NCI-H2029 treated with DMSO at 0.1 percent for 48 hours (cell line): ENCODE measurements at regions not wholly inside any gene's neighbourhood (a gene's known extent, or its start where the extent isn't known, plus 50 kb on each side); places are given as distances from the start of the nearest gene placed in this dataset.

ENCODE experiments used
- DNase-seq: peaks from one replicate; lab custom pipeline; 2025; lab: John Stamatoyannopoulos, UW

- no peak for DNase-seq
These were observed 93.0 kb downstream of the IRX2 start for GRCh38 chr5:2658447-2658846.

DNA sequence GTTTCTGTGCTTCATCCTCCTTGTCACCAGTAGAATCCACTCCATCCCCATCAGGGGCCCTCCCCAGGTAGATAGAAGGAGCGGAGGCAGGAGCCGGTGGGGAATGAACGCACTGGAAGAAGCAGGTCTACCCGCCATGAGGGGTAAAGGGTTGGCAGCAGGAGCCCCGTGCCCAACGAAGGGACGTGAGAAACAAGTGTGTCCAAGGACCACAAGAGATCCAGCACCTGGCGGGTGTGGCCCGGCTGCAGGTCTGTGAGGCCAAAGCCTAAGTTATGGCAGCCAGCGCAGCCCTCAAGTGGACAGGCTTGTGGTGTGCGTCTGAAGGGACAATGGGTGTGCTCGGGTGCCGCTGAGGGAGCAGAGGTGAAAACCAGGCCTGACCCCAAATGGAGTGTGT, 94.3 kb downstream of the IRX2 start:
- no peak for DNase-seq

- DNase-seq: no peak
These were observed 95.3 kb downstream of the IRX2 start for GRCh38 chr5:2656206-2656605.

DNA sequence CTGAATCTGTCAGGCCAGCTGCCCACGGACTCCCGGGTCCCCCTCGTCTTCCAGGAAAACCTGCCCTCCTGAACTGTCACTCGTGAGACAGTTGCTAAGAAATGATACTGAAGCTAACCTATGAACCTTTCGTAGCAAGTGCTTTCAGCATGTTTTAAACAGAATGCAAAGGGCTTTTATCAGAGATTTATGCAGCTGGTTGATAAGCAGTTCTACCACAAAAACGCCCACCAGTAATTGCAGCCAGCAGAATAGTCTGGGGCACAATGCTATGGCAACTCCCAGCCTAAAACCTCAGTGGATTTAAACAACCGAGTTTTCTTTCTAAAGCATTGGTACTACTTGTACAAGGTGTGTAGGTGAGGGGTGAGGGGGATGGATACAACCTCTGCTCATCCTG, 97.5 kb downstream of the IRX2 start:
- DNase-seq: no peak

DNA sequence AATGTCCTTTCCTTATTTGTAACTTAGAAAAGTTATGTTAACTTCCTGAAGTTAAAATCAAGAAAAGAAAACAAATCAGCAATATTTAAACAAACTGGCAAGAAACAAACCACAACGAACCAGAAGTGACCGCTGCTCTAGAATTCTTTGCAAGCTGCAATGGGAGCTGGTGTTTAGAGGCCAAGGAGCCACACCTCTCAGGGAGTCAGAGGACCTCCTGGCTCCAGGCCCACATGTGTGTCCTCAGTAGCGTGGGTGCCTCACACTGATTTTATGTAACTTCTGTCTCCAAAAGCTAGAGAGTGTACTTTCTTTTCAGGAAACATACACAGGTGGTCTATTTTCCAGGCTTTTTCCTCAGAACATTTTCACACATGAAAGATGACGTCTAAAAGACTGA, 100.4 kb downstream of the IRX2 start:
- no peak for DNase-seq

- no peak for DNase-seq
These were observed 108.7 kb downstream of the IRX2 start for GRCh38 chr5:2642684-2643345.

- no peak for DNase-seq
These were observed 110.8 kb downstream of the IRX2 start for GRCh38 chr5:2640717-2641116.

- DNase-seq: no peak
These were observed 112.1 kb downstream of the IRX2 start for GRCh38 chr5:2639425-2639824.

DNA sequence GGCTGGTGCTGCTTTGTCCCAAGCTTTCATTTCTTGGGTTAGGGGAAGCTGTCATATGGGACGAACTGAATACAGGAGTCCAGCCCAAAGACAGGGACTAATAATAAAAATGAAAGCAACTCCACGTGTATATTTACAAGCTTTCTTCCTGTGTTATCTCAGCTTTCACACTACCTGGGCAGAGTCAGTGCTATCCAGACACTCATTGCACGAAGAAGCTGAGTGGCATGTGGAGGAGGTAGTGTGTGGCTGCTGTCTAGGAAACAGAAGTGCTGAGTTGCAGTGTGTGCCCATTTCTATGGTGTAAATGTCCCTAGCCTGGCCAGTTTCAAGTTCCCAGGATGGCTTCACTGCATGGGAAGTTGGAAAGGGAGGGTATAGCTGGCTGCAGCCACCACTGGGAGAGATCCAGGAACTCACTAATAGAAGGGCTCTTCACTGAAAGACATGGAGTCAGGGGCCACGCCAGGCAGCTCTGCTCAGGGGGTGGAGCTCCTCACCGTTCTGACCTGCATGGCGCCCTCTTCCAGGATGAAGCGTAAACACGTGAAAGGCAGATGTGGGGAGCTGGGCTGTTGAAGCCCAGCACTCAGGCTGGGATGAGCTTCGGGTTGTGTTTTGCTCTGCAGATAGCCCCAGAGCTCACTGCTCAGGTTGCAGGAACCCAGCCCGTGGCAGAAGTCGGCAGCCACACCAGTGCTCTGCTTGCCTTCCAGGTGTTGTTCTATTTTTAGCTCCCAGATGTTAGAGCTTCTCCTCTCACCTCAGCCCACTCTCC, 116.9 kb downstream of the IRX2 start:
- no peak for DNase-seq

DNA sequence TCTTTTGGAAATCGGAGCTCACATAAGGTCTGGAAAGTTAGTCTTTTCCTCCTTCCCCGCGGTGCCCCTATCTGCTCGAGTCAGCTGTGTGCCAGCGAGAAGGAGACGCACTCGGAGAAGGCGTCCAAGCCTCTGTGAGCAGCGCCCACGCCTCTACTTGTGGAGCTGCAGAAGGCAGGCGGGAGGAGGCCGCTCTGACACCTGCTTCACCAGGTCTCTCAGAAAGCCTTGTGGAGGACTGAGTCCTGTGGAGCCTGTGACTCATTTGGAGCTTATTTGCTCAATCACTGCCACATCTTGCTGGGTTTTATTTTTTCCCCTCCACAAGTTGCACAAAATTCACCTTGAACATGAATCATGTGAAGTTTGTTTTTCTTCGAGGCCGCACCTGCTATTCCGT, 117.5 kb downstream of the IRX2 start:
- DNase-seq: no peak

- peak; percentile 12 for DNase-seq
These were observed 119.7 kb downstream of the IRX2 start for GRCh38 chr5:2631758-2632157.

DNA sequence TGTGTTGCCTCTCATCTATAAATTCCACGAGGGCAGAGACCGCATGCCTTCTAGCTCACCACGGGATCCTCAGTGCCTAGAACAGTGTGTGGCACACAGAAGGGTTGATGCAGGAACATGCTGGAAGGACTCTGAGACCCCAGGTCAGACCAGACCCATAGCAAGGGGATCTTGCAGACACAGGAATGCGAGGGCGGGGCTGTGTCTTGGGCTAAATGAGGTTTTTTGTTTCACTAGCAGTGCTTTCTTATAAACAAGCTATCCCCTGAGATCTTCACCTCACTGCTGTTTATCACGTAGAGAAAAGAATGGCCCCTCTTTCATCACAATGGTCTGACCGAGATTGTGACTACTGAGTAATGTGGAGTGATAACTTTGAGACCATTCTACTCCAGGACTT, 122.4 kb downstream of the IRX2 start:
- no peak for DNase-seq

DNA sequence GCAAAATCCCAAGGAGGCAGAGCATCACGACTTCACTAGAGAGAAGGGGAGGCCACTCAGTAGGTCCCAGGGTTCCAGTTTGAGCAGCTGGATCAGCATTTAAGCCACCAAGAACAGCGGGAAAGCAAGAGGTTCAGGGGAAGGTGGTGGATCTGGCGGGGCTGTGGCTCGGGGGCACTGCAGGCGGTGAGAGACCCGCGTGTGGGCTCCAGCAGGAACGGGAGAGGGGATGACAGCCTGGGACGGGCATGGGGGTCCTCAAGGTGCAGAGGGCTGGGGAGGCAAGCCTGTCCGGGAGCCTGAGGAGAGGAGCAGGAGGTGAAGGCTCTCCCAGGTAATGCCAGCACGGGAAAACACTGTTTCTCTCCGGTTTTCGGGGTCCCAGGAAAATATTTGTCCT, 123.6 kb downstream of the IRX2 start:
- no peak for DNase-seq

DNA sequence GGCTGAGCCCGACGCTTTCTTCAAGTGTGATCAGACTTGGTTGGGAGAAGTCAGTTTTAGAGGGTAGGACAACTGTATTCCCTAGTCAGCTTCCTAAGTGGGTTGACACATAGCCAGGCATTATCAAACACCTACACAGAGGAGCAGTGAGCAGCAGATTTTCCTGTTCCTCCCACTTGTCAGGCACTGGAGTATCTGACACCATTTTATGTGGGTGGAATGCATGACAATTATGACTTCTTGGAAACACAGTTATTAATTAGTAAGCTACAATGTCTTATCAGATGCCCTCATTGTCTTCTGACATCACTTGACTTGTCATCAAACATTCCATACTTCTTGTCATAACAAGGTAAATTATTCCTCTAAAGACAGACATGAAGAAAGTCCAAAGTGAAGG, 124.9 kb downstream of the IRX2 start:
- DNase-seq: no peak

- no peak for DNase-seq
These were observed 128.6 kb downstream of the IRX2 start for GRCh38 chr5:2622866-2623265.

DNA sequence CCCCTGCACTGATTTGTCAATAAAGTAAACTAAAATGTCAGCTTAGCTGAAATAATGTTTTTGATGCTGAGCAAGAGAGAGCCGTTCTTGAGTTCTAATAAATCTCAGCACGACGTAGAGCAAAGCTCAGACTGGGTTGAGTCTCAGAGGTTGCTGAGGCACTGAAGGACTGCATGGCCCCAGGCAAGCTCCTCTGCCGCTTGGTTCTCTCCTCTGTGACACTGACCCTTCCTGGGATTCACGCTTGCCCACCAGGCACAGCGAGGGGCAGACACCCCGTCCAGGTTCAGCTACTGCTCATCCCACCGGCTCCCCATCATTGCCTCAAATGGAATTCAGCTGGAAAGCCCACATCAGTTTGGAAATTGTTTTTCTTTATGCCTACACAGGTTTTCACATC, 129.8 kb downstream of the IRX2 start:
- no peak for DNase-seq

DNA sequence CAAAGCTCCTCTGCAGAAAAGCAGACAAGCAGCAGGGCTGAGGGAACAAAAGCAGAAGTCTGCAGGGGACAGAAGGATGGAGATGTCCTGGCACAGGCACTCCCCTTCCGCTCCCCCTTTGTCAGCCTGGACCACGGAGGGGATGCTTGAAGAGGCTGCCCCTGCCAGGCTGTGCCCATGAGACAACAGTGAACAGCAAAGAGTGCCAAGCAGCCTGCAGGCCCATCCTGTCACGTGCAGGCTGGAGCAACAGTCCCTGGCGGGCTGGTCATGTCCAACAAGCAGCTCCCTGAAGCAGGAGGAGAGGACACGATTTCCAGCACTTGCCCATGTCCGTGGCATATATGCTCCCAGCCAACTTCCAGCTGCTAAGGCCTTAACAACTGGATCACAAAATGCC, 132.3 kb downstream of the IRX2 start:
- DNase-seq: no peak

DNA sequence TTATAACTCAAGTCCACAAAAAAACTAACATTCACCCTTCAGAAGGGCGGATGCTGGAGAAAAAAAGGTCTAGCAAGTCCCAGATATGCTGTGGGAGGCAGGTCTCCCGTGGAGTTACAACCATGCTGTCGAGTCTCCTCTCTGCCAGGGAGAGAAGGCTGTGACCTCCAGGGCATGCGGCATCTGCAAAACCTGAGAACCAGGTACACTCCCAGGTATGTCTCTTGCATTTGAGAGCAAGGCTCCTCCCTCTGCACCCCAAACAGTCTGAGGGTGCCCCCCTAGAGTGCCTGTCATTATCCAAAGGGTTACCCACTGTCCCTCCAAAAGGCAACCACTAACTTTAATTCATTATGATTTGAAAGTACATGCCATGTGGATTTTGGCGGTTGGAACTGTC, 134.0 kb downstream of the IRX2 start:
- DNase-seq: no peak

DNA sequence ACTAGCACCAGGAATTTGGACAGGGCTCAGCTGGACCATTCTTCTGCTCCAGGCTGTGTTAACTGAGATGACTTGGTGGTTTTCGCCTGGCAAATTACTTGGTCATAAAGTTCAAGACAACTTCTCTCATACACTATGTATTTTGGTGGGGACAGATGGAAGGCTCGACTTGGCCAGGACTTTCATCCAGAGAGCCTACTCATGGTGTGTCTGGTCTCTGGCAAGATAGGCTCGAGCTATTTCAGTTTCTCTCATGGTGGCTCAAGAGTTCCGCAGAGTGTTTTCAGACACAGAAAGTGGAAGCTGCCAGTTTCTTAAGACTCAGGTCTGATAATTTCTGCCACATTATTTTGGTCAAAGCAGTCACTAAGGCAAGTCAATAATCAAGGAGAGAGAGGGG, 135.6 kb downstream of the IRX2 start:
- DNase-seq: no peak

DNA sequence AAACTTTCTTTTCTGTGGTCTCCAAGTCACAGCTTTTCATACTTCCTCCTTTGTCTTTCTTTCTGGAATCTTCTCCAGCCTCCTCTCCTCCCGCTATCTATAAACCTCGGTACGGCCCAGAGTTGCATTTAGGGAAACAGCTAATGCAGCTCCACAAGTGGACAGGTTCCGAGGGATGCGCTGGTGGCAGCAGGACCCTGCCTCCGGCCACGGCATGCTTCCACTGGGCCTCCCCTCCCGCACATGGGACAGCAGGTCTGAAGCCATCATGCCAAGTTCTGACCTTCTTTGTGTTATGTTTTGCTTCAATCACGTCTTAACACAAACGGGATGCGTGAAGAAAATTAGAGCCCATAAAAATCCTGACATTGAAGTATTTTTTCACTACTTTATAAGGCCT, 136.9 kb downstream of the IRX2 start:
- no peak for DNase-seq

DNA sequence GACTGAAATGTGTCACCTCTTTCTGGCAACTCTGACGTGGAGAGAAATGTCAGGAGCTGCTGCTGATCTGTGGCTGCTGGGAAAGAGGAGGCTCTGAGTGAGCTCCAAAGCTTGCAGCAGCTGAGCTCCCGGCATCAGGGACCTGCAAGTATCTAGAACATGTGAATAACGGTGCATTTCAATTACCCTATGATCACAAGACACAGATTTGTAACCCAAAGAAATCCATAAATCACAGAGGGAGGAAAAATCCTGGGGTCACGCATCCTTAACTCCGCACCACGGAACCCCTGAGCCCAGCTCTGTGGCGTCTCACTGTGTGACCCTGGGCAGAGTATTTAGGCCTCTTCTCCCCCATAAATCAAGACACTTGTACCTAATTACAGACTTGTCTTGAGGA, 139.8 kb downstream of the IRX2 start:
- DNase-seq: no peak

- DNase-seq: no peak
These were observed 140.5 kb downstream of the IRX2 start for GRCh38 chr5:2610986-2611385.

- DNase-seq: no peak
These were observed 143.1 kb downstream of the IRX2 start for GRCh38 chr5:2608391-2608790.

DNA sequence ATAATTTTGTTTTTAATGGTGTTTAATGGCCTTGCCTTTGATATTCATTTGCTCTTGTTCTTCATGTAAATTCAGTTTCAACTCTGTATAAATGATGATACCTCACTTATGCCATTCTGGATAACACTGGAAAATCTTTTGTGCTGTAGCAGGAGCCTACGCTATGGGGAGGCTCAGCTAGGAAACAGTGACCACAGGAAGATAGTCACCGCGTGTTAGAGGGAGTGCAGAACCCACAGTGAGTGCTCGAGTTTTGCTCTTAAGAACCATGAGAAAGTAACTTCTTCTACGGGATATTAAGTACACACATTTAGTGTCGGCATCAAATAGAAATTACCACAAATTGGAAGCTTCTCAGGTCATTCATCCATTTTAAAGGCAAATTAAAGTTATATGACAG, 143.9 kb downstream of the IRX2 start:
- DNase-seq: no peak
